Stimulated activated naive CD8-positive, alpha-beta T cell treated with anti-CD3 and anti-CD28 coated beads, Interleukin-15, amount 100 ng/mL, for 72 hours (primary cell): ENCODE measurements at regions not wholly inside any gene's neighbourhood (a gene's known extent, or its start where the extent isn't known, plus 50 kb on each side); places are given as distances from the start of the nearest gene placed in this dataset.
A peak's percentile ranks its signal among the peaks of the same experiment; 100 is the strongest.

Experiments
- ATAC-seq: fragments of 150-1000 bp; cut with Tn5 transposase; 2 replicates; pipeline ENCODE4 v1.10.0; 2021; ENCODE audit warnings: mild to moderate bottlenecking, moderate library complexity
- DNase-seq, 2 donors: peaks; one replicate each; pipeline ENCODE4 v3.0.0; 2021 to 2022
- H3K27ac Mint-ChIP-seq, 2 donors: one replicate each; pipeline ENCODE4 v1.8.0; 2022; ENCODE audit warnings: mild to moderate bottlenecking in 2 of 2, mixed read lengths in 2 of 2, moderate library complexity in 2 of 2
- H3K27me3 Mint-ChIP-seq: one replicate; pipeline ENCODE4 v1.8.0; 2022; ENCODE audit warnings: mixed read lengths
- H3K4me1 Mint-ChIP-seq: one replicate; pipeline ENCODE4 v1.8.0; 2022; ENCODE audit warnings: mild to moderate bottlenecking, mixed read lengths
- H3K4me3 Mint-ChIP-seq, 2 donors: one replicate each; pipeline ENCODE4 v1.8.0; 2022; ENCODE audit warnings: mild to moderate bottlenecking in 2 of 2, mixed read lengths in 2 of 2, moderate library complexity in 1 of 2
- H3K9me3 Mint-ChIP-seq, 2 donors: one replicate each; pipeline ENCODE4 v1.8.0; 2022; ENCODE audit warnings: mixed read lengths in 2 of 2

- ATAC-seq (no peak), DNase-seq (no peak)
- Mint-ChIP-seq H3K27me3 (peaks cover 30% of the 10 kb centered on the region), H3K4me1 (no peaks in the 10 kb centered on the region), H3K4me3 (no peak overlapping the region), H3K9me3 (peaks cover 0 to 25% of the 10 kb centered on the region in 2 donors), H3K27ac (no peak overlapping the region)
Measured at GRCh38 chr3:139095803-139096466, 51.2 kb upstream of the PRR23C start.

GRCh38 chr3:139096670-139097069 is 52.0 kb upstream of the PRR23C start:
- Mint-ChIP-seq H3K4me1 (no peaks in the 10 kb centered on the region), H3K27ac (no peak overlapping the region), H3K27me3 (peaks cover 29% of the 10 kb centered on the region), H3K4me3 (no peak overlapping the region), H3K9me3 (peaks cover 0 to 25% of the 10 kb centered on the region in 2 donors)
- ATAC-seq (no peak), DNase-seq (no peak)

- no peaks in the 10 kb centered on the region for H3K4me1 Mint-ChIP-seq
- no peak overlapping the region for H3K27ac Mint-ChIP-seq
- no peak overlapping the region for H3K4me3 Mint-ChIP-seq
- ATAC-seq (no peak), DNase-seq (no peak)
- peaks cover 35% of the 10 kb centered on the region for H3K27me3 Mint-ChIP-seq
- peaks cover 0 to 17% of the 10 kb centered on the region in 2 donors for H3K9me3 Mint-ChIP-seq
Measured at GRCh38 chr3:139098391-139098790, 53.7 kb upstream of the PRR23C start.

DNA sequence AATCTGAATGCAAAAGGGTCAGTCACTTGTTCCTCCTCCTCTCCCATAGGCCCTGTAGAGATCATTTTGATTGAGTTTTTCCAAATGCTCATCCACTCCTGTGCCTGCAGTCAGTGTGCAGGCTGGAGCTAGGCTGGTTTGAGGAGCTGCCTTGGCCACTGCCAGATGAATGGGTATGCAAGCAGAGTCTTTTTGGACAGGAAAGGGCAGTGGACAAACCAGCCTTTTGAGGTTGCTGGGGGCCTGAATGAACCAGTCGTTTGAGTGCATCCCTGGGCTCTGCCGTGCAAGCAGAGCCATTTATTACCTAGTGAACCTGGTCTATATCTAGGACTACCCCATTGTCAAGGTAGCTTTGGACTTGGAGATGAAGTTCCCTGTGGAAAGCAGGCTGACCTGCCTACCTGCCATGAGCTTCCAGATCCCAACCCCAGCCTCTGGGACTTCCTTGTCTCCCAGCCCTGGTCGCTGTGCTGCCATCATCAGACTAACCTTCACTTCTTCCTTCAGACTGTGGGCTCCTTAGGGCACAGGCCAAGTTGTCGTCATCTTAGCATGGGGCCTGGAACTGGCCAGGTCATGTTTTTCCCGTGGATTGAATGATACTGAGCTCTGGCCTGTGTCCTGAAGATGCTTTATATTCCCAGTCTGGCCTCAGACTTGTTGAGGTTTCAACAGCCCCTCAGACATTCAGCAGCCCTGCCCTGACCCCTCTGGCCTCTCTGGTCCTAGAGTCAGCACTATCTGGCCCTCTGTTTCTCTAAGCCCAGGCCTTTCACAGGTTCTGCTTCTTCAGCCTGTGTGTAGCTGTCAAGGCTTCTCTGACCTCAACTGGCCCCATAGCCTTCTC is 55.5 kb upstream of the PRR23C start:
- H3K4me3 Mint-ChIP-seq, result no peak overlapping the region
- H3K9me3 Mint-ChIP-seq, result peaks cover 0 to 8% of the 10 kb centered on the region in 2 donors
- ATAC-seq, result no peak
- no peaks in the 10 kb centered on the region for H3K4me1 Mint-ChIP-seq
- peak overlapping the region in 1 of 2 donors; percentile 71 for H3K27ac Mint-ChIP-seq
- peaks cover 27% of the 10 kb centered on the region for H3K27me3 Mint-ChIP-seq
- no peak for DNase-seq

DNA sequence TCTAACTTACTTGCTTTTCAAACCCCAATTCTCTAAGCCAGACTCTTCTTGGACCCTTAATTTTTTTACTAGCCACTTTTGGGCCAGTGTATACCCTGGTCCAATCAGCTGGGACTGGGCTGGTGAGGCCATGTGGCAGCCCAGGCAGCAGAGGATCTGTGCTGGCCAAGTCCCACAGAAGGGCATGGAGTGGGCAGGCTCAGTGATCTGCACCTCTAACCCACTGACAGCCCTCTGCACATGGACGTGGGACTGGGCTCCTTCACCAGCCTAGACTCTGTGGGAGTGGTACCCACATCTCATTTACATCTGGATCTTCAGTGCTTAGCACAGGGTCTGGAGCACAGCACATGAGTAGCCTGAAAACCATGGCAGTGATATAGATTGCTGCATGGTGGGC is 56.1 kb upstream of the PRR23C start:
- H3K4me1 Mint-ChIP-seq, result no peaks in the 10 kb centered on the region
- H3K9me3 Mint-ChIP-seq, result peaks cover 0 to 8% of the 10 kb centered on the region in 2 donors
- H3K4me3 Mint-ChIP-seq, result no peak overlapping the region
- H3K27me3 Mint-ChIP-seq, result peaks cover 25% of the 10 kb centered on the region
- DNase-seq, result no peak
- peak; percentile 19 for ATAC-seq
- no peak overlapping the region for H3K27ac Mint-ChIP-seq

GRCh38 chr3:139101396-139101795 is 56.7 kb upstream of the PRR23C start:
- no peaks in the 10 kb centered on the region for H3K4me1 Mint-ChIP-seq
- DNase-seq (no peak), ATAC-seq (no peak)
- H3K27me3 Mint-ChIP-seq, result peaks cover 25% of the 10 kb centered on the region
- H3K4me3 Mint-ChIP-seq, result no peak overlapping the region
- peaks cover 0 to 8% of the 10 kb centered on the region in 2 donors for H3K9me3 Mint-ChIP-seq
- no peak overlapping the region for H3K27ac Mint-ChIP-seq

DNA sequence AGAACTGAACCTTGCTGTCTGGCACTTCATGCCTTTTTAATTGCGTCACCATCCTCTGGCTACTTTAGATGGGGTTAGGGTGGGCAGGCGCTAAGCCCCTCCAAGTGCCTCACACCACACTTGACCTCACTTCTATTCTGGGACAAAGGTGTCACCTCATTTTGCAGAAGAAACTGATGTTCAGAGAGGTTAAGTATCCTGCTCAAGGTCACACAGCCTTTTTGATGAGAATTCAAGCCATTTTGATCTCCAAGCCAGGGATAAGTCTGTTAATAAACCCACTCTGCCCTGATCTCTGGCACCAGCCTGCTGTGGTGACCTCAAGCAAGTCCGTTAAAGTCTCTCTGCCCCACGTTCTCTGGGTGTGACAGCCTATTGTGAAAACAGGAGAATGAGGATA is 58.8 kb upstream of the PRR23C start:
- ATAC-seq (no peak), DNase-seq (no peak)
- H3K9me3 Mint-ChIP-seq, result no peaks in the 10 kb centered on the region
- H3K27me3 Mint-ChIP-seq, result peaks cover 25% of the 10 kb centered on the region
- H3K4me3 Mint-ChIP-seq, result no peak overlapping the region
- no peaks in the 10 kb centered on the region for H3K4me1 Mint-ChIP-seq
- H3K27ac Mint-ChIP-seq, result no peak overlapping the region

DNA sequence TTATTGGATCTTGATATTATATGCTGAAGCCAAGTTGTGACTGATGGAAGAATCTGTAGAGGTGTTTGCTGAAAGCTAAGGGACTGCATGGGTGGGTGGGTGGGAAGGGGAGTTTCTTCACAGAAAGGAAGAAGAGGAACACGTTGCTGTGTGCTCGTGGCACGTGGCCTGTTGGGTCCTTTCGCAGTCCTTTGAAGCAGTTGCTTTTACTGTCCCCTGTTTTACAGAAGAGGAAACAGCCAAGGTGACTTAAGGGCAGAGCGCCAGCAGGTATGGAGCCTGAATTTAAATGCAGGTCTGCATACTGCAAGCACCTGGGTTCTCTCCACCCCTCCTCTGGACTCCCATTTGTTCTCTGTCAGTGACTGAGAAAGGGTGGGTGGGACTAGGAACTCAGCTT is 59.4 kb upstream of the PRR23C start:
- H3K9me3 Mint-ChIP-seq, result no peaks in the 10 kb centered on the region
- DNase-seq, result no peak
- no peak overlapping the region for H3K4me3 Mint-ChIP-seq
- H3K4me1 Mint-ChIP-seq, result no peaks in the 10 kb centered on the region
- H3K27ac Mint-ChIP-seq, result no peak overlapping the region
- no peak for ATAC-seq
- H3K27me3 Mint-ChIP-seq, result peaks cover 25% of the 10 kb centered on the region

GRCh38 chr3:139105154-139105702 is 60.5 kb upstream of the PRR23C start:
- peaks cover 2% of the 10 kb centered on the region for H3K4me1 Mint-ChIP-seq
- no peak overlapping the region for H3K27ac Mint-ChIP-seq
- no peaks in the 10 kb centered on the region for H3K9me3 Mint-ChIP-seq
- ATAC-seq, result no peak
- peaks cover 25% of the 10 kb centered on the region for H3K27me3 Mint-ChIP-seq
- DNase-seq, result no peak
- H3K4me3 Mint-ChIP-seq, result no peak overlapping the region

DNA sequence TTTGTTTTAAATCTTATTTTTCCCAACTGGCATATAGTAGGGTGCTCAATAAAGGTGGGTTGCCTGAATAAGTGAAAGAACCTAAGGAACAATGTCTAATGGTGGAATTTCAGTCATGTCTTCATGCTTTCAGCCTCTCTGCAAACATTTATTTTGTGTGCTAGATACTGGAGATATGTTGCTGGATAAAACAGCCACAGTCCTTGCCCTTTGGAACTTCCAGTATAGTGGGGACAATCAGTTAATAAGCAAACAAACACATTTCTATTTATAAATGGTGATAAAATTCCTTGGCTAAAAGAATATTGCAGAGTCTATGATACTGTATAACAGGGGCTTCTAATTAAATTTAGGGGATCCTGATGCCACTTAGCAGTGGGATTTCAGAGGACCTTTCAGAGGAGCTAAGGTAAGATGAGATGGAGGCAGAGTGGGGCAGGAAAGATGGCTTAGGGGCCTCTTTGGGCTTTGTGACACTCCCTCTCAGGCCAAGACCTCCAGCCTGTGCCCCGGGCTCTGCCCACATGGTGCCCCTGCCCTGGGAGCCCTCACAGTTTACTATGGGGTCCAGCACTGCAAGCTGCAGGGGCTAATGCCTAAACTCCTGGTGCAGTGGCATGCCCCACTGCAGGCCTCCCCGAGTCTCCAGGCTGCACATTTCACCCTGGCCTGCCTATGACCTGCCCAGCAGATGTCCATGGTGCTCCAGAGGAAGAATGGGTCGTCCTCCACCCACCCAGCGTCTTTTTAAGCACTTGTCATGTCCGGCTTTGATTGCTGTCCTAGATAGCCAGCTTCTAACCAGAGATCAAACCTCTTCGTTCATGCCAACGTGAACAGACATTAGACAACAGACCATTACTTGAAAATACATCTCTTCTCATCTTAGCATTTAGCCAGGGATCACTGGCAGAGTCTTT is 61.6 kb upstream of the PRR23C start:
- Mint-ChIP-seq H3K4me3 (no peak overlapping the region), H3K27ac (no peak overlapping the region), H3K4me1 (peaks cover 8% of the 10 kb centered on the region), H3K27me3 (peaks cover 32% of the 10 kb centered on the region), H3K9me3 (no peaks in the 10 kb centered on the region)
- DNase-seq (no peak), ATAC-seq (no peak)

DNA sequence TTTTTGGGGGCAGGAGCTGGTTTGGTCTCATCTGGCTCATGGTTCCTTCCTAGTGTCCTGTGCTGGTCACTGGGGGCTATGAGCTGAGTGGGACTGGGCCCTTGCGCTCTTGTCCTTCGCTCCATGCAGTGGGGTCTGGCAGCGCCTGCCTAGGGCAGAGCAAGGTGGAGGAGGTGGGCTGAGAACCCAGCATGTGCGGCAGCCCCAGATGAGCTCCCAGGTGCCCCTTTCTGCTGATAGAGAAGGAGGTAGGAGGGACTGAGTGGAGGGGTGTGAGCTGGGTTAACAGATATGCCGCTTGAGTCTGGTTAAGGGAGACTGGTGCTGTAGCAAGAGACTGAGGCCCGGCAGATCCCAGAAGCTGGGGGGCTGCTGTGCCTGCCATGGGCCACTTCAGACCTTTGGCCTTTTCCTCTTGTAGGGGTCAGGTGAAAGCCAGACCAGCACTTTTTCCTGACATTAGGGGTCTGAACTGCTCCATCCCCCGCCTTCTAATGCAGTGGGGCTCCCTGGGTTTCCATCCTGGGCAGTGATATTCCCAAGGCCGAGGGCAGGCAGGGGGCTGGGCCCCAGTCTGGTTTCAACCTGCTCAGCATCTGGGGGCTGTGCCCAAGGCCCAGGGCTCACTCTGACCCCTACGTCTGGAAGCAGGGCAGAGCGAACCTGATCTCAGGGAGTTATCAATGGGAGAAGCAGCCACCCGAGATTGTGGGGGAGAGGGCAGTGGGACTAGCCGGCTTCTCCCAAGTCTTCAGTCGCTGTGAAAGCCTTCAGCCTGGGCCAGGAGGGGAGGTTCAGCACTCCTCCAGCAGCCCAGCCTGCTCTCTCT is 62.9 kb upstream of the PRR23C start:
- ATAC-seq, result no peak
- no peak overlapping the region for H3K27ac Mint-ChIP-seq
- peaks cover 32% of the 10 kb centered on the region for H3K27me3 Mint-ChIP-seq
- peaks cover 17% of the 10 kb centered on the region for H3K4me1 Mint-ChIP-seq
- no peaks in the 10 kb centered on the region for H3K9me3 Mint-ChIP-seq
- DNase-seq, result no peak
- no peak overlapping the region for H3K4me3 Mint-ChIP-seq

DNA sequence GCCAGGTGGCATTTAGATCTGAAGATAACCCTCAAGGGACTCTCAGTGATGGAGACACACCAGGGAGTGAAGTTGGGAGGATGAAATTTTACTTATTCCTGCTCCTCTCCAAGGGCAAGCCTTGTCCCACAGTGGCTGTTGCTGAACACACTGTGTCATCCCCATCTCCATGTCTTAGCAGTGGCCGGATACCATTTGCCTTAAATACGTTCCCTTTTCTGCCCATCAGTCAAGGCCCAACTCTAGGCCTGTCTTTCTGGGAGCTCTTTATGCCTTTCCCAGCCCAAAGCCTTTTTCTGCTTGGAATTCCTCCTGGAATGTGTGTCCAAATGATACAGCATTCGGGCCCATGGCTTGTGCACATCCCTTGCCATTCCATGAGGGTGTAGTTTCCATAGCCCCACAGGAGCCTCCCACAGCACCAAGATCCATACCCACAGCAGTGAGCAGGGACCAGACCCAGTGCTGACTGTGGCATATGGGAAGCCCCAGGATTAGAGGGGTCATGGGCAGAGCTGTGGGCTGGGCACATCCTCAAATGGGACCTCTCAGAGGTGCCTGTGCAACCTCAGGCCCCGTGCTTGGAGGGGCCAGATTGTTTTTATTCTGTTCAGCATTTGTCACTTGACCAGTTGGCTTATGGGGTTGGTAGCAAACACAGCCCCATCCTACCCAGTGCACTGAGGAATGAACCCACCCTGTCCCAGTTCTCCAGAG is 63.7 kb upstream of the PRR23C start:
- H3K4me1 Mint-ChIP-seq, result peaks cover 17% of the 10 kb centered on the region
- H3K4me3 Mint-ChIP-seq, result no peak overlapping the region
- ATAC-seq (no peak), DNase-seq (no peak)
- H3K27ac Mint-ChIP-seq, result no peak overlapping the region
- no peaks in the 10 kb centered on the region for H3K9me3 Mint-ChIP-seq
- H3K27me3 Mint-ChIP-seq, result peaks cover 33% of the 10 kb centered on the region

- ATAC-seq, result no peak
Measured at GRCh38 chr3:139109271-139109670, 64.6 kb upstream of the PRR23C start.

More at GRCh38 chr3:139109271-139109670, 64.6 kb upstream of the PRR23C start:
- Mint-ChIP-seq H3K4me3 (no peak overlapping the region), H3K4me1 (peaks cover 17% of the 10 kb centered on the region), H3K9me3 (no peaks in the 10 kb centered on the region), H3K27me3 (peaks cover 32% of the 10 kb centered on the region), H3K27ac (no peak overlapping the region)
- DNase-seq, result no peak
